ENCODE measurements at regions not wholly inside any gene's neighbourhood (a gene's known extent, or its start where the extent isn't known, plus 50 kb on each side); places are given as distances from the start of the nearest gene placed in this dataset.

GRCh38 chr15:94857466-94857865, 626.1 kb downstream of the MCTP2 start:
- Histone ChIP-seq H2AFZ (no peak overlapping the region), H3K79me2 (replicated peaks; ENCODE audit: insufficient read depth) (no peaks in the 10 kb centered on the region), H3K4me3 (no peak overlapping the region), H3K36me3 (ENCODE audit: insufficient read depth) (no peaks in the 10 kb centered on the region), H3K9me2 (ENCODE audit: insufficient read depth) (0 out of 2 replicates have a peak, but pooled peaks cover 4% of the 10 kb centered on the region), H3K4me1 (ENCODE audit: insufficient read depth) (peaks cover 9% of the 10 kb centered on the region; the same call in 1 of the 2 replicates), H4K20me1 (replicated peaks; ENCODE audit: insufficient read depth) (no peaks in the 10 kb centered on the region), H3F3A (replicated peaks; ENCODE audit: low read depth) (no peaks in the 10 kb centered on the region), H3K27ac (ENCODE audit: low read depth) (no peak overlapping the region), H3K4me2 (no peak overlapping the region), H3K27me3 (ENCODE audit: insufficient read depth) (no peaks in the 10 kb centered on the region)
- TF ChIP-seq NANOG (IDR thresholded peaks at IDR 0.05; ENCODE audit: borderline replicate concordance) (no peak), EZH2phosphoT487 (IDR thresholded peaks at IDR 0.05; ENCODE audit: unreplicated experiment) (no peak), REST (IDR thresholded peaks at IDR 0.05; ENCODE audit: unreplicated experiment) (no peak), CREB1 (CRISPR knock-in tag; IDR thresholded peaks at IDR 0.05; ENCODE audit: low read depth) (no peak), POLR2AphosphoS5 (IDR thresholded peaks at IDR 0.05; ENCODE audit: low read depth) (no peak), ZNF331 (CRISPR knock-in tag; IDR thresholded peaks at IDR 0.05; ENCODE audit: low read depth) (no peak), JUNB (IDR thresholded peaks at IDR 0.05; ENCODE audit: unreplicated experiment) (no peak), EZH2 (IDR thresholded peaks at IDR 0.05; ENCODE audit: low read depth, unreplicated experiment) (no peak), STAT1 (IDR thresholded peaks at IDR 0.05; ENCODE audit: unreplicated experiment) (no peak), ZNF114 (CRISPR knock-in tag; IDR thresholded peaks at IDR 0.05) (no peak)
- TF ChIP-seq, protein P1, sequence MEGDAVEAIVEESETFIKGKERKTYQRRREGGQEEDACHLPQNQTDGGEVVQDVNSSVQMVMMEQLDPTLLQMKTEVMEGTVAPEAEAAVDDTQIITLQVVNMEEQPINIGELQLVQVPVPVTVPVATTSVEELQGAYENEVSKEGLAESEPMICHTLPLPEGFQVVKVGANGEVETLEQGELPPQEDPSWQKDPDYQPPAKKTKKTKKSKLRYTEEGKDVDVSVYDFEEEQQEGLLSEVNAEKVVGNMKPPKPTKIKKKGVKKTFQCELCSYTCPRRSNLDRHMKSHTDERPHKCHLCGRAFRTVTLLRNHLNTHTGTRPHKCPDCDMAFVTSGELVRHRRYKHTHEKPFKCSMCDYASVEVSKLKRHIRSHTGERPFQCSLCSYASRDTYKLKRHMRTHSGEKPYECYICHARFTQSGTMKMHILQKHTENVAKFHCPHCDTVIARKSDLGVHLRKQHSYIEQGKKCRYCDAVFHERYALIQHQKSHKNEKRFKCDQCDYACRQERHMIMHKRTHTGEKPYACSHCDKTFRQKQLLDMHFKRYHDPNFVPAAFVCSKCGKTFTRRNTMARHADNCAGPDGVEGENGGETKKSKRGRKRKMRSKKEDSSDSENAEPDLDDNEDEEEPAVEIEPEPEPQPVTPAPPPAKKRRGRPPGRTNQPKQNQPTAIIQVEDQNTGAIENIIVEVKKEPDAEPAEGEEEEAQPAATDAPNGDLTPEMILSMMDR (conservative IDR thresholded peaks at IDR 0.05; ENCODE audit: low read depth in 2 of 2), result no peak
- TF ChIP-seq, protein P2, sequence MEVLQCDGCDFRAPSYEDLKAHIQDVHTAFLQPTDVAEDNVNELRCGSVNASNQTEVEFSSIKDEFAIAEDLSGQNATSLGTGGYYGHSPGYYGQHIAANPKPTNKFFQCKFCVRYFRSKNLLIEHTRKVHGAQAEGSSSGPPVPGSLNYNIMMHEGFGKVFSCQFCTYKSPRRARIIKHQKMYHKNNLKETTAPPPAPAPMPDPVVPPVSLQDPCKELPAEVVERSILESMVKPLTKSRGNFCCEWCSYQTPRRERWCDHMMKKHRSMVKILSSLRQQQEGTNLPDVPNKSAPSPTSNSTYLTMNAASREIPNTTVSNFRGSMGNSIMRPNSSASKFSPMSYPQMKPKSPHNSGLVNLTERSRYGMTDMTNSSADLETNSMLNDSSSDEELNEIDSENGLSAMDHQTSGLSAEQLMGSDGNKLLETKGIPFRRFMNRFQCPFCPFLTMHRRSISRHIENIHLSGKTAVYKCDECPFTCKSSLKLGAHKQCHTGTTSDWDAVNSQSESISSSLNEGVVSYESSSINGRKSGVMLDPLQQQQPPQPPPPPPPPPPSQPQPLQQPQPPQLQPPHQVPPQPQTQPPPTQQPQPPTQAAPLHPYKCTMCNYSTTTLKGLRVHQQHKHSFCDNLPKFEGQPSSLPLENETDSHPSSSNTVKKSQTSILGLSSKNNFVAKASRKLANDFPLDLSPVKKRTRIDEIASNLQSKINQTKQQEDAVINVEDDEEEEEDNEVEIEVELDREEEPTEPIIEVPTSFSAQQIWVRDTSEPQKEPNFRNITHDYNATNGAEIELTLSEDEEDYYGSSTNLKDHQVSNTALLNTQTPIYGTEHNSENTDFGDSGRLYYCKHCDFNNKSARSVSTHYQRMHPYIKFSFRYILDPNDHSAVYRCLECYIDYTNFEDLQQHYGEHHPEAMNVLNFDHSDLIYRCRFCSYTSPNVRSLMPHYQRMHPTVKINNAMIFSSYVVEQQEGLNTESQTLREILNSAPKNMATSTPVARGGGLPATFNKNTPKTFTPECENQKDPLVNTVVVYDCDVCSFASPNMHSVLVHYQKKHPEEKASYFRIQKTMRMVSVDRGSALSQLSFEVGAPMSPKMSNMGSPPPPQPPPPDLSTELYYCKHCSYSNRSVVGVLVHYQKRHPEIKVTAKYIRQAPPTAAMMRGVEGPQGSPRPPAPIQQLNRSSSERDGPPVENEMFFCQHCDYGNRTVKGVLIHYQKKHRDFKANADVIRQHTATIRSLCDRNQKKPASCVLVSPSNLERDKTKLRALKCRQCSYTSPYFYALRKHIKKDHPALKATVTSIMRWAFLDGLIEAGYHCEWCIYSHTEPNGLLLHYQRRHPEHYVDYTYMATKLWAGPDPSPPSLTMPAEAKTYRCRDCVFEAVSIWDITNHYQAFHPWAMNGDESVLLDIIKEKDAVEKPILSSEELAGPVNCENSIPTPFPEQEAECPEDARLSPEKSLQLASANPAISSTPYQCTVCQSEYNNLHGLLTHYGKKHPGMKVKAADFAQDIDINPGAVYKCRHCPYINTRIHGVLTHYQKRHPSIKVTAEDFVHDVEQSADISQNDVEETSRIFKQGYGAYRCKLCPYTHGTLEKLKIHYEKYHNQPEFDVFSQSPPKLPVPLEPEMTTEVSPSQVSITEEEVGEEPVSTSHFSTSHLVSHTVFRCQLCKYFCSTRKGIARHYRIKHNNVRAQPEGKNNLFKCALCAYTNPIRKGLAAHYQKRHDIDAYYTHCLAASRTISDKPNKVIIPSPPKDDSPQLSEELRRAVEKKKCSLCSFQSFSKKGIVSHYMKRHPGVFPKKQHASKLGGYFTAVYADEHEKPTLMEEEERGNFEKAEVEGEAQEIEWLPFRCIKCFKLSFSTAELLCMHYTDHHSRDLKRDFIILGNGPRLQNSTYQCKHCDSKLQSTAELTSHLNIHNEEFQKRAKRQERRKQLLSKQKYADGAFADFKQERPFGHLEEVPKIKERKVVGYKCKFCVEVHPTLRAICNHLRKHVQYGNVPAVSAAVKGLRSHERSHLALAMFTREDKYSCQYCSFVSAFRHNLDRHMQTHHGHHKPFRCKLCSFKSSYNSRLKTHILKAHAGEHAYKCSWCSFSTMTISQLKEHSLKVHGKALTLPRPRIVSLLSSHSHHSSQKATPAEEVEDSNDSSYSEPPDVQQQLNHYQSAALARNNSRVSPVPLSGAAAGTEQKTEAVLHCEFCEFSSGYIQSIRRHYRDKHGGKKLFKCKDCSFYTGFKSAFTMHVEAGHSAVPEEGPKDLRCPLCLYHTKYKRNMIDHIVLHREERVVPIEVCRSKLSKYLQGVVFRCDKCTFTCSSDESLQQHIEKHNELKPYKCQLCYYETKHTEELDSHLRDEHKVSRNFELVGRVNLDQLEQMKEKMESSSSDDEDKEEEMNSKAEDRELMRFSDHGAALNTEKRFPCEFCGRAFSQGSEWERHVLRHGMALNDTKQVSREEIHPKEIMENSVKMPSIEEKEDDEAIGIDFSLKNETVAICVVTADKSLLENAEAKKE (CRISPR knock-in tag; IDR thresholded peaks at IDR 0.05), result no peak
- TF ChIP-seq, protein P3, sequence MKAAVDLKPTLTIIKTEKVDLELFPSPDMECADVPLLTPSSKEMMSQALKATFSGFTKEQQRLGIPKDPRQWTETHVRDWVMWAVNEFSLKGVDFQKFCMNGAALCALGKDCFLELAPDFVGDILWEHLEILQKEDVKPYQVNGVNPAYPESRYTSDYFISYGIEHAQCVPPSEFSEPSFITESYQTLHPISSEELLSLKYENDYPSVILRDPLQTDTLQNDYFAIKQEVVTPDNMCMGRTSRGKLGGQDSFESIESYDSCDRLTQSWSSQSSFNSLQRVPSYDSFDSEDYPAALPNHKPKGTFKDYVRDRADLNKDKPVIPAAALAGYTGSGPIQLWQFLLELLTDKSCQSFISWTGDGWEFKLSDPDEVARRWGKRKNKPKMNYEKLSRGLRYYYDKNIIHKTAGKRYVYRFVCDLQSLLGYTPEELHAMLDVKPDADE (IDR thresholded peaks at IDR 0.05), result no peak
- DNase-seq (ENCODE audit: low spot score) (no peak), ATAC-seq (no peak)
- H3K27ac Mint-ChIP-seq, result no peak overlapping the region
- no peaks in the 10 kb centered on the region; the same call in 2 of the 3 replicates for H3K36me3 Mint-ChIP-seq (ENCODE audit: low read depth)
- H3K4me3 Mint-ChIP-seq, result no peak overlapping the region
- H3K9me3 Mint-ChIP-seq, result peaks cover 10% of the 10 kb centered on the region; the same call in 2 of the 3 replicates
- H3K4me1 Mint-ChIP-seq, result peaks cover 4% of the 10 kb centered on the region
- H3K27me3 Mint-ChIP-seq (ENCODE audit: insufficient read depth, low read depth, poor library complexity), result no peaks in the 10 kb centered on the region
